ENCODE measurements at regions not wholly inside any gene's neighbourhood (a gene's known extent, or its start where the extent isn't known, plus 50 kb on each side); places are given as distances from the start of the nearest gene placed in this dataset.

GRCh38 chr11:33457948-33458347 lies 200.8 kb downstream of the HIPK3 start:
- TF ChIP-seq CTCF (IDR thresholded peaks at IDR 0.05) (no peak), POLR2A (IDR thresholded peaks at IDR 0.05) (no peak)

All from heart left ventricle (tissue), 13 donors.